Sigmoid colon (tissue), 4 donors: ENCODE measurements at regions not wholly inside any gene's neighbourhood (a gene's known extent, or its start where the extent isn't known, plus 50 kb on each side); places are given as distances from the start of the nearest gene placed in this dataset.

Experiments used
- POLR2A ChIP-seq, 2 donors: fragments of 450-650 bp; IDR thresholded peaks; one replicate each; pipeline ENCODE4 v1.6.1; 2016; ENCODE audit warnings: antibody characterized with exemption in 2 of 2, mild to moderate bottlenecking in 2 of 2, moderate library complexity in 2 of 2
- POLR2AphosphoS5 ChIP-seq, 4 donors: sonication (generic); formaldehyde crosslinking; IDR thresholded peaks; one replicate each; pipeline ENCODE4 v1.6.1; 2017; ENCODE audit warnings: antibody characterized with exemption in 4 of 4

DNA sequence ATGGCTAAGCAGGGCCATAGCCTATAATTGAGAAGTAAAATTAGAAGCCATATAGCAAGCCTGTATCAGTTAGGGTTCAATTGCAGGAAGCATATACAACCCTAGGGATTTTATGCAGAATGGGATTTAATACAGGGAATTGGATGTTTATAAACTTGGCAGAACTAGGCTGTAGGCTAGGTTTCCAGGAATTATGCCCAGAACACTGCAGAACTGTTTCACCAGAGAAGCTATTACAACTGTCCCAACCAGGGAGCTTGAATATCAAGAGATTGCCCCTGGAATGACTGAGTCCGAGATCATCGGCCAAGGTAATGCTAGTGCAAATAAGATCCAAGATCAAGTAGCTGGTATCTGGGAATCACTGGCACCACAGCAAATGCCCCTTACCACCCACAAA is 64.0 kb downstream of the PRR15 start:
- TF ChIP-seq POLR2AphosphoS5 (IDR thresholded peaks at IDR 0.05) (no peak), POLR2A (IDR thresholded peaks at IDR 0.05) (no peak)
